Peyer's patch (tissue), 4 donors: ENCODE measurements at regions not wholly inside any gene's neighbourhood (a gene's known extent, or its start where the extent isn't known, plus 50 kb on each side); places are given as distances from the start of the nearest gene placed in this dataset.

Source experiments
- POLR2A ChIP-seq, 2 donors: fragments of 450-650 bp; IDR thresholded peaks; one replicate each; pipeline ENCODE4 v1.5.1; 2017; ENCODE audit warnings: antibody characterized with exemption in 2 of 2, mild to moderate bottlenecking in 2 of 2, moderate library complexity in 2 of 2
- TF ChIP-seq, protein P1 (sequence below), 6 experiments: fragments of 450-650 bp in 4 of 6; fragments of 200-600 bp in 2 of 6; sonication (generic) in 1 of 6; IDR thresholded peaks; one replicate each; pipeline ENCODE4 v1.5.1; 2017 to 2019; ENCODE audit warnings: antibody characterized with exemption in 6 of 6, mild to moderate bottlenecking in 3 of 6, moderate library complexity in 1 of 6

DNA sequence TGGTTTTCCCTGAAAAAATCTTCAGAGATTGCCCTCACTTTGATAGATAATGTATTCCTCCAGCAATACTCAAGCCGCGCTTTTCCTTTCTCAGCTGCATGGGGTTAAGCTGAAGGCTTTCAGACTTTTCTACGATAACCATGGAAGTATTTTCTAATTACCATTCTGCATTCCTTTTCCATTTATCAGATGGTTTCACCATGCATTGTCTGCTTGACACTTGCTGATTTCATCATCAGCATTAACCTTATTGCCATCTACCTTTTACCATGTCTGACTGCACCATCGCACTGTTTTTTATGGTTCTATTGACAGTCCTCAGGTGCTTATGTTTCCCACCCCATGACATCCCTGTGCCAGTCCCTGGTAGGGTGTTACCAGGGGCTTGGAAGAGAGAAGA, 91.6 kb downstream of the DMAC1 start:
- TF ChIP-seq, protein P1, sequence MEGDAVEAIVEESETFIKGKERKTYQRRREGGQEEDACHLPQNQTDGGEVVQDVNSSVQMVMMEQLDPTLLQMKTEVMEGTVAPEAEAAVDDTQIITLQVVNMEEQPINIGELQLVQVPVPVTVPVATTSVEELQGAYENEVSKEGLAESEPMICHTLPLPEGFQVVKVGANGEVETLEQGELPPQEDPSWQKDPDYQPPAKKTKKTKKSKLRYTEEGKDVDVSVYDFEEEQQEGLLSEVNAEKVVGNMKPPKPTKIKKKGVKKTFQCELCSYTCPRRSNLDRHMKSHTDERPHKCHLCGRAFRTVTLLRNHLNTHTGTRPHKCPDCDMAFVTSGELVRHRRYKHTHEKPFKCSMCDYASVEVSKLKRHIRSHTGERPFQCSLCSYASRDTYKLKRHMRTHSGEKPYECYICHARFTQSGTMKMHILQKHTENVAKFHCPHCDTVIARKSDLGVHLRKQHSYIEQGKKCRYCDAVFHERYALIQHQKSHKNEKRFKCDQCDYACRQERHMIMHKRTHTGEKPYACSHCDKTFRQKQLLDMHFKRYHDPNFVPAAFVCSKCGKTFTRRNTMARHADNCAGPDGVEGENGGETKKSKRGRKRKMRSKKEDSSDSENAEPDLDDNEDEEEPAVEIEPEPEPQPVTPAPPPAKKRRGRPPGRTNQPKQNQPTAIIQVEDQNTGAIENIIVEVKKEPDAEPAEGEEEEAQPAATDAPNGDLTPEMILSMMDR (IDR thresholded peaks at IDR 0.05), result no peak
- no peak for TF ChIP-seq POLR2A (IDR thresholded peaks at IDR 0.05)
